ENCODE measurements at regions not wholly inside any gene's neighbourhood (a gene's known extent, or its start where the extent isn't known, plus 50 kb on each side); places are given as distances from the start of the nearest gene placed in this dataset.
"Not testable (repeated sequence)": the region's sequence is repeated elsewhere in the genome, so short reads cannot be mapped to it uniquely, and the experiment has no call there.

DNA sequence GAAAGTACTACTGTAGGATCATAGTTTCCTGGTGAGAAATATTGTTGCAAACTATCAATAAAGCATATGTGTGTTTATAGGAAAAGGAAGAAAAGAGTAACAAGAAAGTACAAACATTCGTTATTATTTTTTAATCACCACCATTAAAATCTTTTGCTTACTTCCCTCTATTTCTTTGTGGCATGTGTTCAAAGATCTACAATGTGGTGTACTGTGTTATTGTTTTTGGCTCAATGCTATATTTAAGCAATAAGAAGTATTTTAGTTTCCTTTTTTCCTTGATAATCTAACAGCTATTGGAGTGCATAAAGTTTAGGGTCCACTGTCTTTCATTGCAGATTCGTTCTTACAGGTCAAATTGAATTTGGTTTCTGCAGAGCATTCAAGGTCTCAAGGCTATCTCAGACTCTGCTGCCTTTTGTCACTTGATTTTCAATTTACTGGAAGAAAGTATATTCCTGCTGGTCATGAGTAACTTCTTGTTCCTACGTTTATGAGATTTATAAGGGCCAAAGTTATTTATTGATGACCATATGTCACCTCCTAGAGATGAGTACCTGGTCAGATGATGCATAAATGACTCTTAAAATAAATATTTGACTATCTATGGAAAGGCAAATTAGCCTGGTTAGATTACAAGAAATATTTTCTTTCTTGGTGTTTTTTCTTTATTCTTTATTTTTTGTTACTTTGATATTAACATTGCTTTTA lies 323.0 kb downstream of the TMEM167A start:
- no peak for DNase-seq (ENCODE audit: low spot score)

DNA sequence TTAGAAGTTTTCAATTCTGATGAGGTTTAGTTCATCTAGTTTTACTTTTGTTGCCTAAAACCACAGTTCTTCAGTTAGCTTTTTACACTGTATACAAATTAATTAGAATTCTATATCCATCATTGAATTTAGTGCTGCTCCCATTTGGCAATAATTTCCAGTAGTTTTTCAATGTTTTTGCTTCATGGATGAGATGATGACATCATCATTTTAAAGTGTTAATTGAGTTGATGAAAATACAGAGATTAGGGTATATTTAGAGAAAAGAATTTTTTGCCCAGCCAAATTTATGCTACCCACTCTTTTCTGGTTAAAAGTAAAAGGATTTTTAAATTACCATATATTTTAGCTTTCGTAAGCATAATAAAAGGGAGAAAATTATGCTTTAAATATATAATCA lies 323.8 kb downstream of the TMEM167A start:
- no peak for DNase-seq (ENCODE audit: low spot score)

DNA sequence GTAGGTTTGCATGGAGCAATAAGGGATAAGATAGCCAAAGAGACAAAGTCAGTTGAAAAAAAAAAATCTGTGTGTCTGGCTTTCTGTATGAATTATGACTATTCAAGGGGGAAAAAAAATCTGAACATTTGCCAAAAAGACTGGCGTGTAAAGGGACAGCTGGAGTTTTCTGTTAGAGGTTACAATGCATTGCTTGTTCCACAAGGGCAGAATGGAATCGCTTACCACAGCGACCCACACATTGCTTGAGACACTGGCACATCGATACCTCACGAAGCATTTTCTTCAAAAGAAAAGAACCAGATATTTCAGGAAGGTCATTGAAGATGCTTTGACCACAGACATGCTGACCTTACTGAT lies 327.8 kb downstream of the TMEM167A start:
- DNase-seq (ENCODE audit: low spot score) = no peak

DNA sequence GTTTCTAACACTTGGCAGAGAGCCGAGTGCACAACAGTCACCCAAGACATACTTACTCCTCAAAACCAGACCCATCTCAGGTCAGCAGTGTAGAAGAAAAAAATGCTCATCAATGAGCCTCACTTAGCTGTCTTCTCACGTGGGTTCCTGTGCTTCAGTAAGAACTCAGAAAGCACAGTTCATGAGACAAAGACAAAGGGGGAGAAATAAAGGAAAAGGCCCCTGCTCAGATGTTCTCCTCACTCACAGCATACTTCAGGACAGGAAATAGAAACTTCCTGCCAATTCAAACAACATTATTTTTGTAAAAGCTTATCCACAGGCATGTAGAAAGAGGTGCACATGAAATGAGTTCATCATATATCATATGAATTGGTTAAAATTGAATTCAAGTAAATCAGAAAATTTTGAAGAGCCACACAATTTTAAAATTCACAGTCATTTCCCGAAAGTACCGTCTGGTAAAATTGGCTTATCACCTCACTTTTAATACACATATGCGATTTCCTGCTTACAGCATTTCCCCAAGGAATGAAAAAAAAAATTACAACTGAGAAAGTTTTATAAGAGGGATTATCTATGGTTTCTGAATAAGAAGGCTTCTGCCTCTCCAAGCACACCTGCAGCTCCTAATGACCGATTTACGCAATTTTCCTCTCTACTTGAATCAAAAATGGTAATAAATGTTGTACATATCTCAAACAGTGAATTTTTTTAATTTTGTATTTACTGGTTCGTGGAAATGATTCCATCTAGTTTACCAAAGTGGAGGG lies 328.3 kb downstream of the TMEM167A start:
- DNase-seq (ENCODE audit: low spot score) = no peak

DNA sequence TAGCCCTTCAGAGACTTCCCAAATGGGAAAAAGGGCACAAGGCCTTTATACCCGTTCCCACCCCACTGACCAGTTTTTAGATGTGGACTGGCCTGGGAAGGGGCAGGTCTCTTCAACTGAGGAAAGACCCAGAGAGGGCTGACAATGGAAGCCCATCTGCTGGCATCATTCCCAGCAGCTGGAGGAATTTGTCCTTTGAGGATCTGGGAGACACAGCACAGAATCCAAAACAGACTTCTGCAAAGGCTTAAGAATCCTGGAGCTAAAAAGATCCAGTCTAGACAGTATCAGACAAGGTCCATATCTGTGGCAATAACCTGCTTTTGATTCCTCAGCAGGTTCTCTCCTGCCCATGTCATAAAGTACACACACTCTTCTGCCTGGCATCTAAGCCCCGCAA lies 329.2 kb downstream of the TMEM167A start:
- no peak for DNase-seq (ENCODE audit: low spot score)

DNA sequence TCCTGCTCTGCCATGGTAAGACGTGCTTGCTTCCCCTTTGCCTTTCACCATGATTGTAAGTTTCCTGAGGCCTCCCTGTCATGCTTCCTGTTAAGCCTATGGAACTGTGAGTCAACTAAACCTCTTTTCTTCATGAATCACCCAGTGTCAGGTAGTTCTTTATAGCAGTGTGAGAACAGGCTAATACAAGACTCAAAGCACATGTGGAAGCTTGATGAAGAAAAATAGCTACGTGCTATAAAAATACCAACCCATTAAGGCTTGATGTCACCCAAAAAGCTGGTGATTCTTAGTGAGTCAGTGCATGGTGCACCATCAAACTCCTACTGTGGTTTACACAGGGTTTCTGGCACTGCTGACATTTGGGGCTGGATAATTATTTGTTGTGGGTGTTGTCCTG lies 332.2 kb downstream of the TMEM167A start:
- no peak for DNase-seq (ENCODE audit: low spot score)

DNA sequence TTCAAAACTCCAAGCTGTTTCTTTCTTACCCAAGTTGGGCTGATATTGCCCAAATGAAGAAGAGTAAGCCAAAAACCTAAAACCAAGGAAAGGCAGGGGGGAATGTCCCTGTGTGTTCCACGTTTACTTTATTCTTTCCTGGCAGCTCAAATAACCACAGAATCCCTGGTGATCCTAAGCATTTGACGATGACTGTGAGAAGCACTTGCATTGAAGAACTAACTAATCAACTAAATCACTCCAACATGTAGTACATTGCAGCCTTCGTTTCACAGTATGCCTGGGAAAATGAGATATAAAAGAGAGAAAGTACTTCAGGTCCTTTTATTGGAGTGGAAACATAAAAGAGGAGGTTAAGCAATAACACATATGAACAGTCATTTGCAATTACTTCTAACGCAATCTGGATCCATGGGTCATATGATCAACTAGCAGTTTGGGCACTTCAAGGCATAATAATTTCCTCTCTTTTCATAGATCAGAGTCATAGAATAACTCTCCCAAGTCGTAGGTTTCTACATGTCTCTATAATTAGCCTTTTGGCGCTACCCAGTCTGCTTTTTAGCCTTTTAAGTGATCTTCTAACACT lies 338.4 kb downstream of the TMEM167A start:
- DNase-seq (ENCODE audit: low spot score) = no peak

DNA sequence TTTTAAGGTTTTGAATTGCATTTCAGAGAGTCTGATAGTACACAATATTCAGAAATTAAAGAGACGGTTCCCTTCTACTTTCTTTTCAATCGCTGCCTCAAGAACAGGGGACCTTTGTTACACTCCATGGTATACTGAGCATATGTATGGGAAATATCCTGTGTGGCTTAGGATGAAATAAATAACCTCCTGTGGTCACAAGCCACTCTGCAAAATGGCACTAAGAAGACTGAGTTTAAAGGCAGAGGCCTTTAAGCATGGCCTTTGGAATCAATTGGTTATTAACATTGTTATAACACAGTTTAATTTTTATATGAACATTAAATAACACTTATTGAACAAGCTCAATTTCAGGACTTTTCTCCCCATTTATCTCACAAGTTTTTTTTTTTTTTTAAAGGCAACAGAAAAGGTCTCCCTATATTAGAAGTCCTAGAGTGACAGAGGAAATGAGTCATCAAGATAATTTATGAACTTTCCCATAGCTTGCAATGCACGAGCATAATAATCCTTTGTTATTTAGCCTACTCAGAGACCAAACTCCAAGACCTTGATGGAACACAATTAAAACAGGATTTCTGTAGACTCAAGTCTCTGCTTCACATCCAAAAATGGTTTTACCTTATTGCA lies 341.9 kb downstream of the TMEM167A start:
- DNase-seq (ENCODE audit: low spot score) = no peak

DNA sequence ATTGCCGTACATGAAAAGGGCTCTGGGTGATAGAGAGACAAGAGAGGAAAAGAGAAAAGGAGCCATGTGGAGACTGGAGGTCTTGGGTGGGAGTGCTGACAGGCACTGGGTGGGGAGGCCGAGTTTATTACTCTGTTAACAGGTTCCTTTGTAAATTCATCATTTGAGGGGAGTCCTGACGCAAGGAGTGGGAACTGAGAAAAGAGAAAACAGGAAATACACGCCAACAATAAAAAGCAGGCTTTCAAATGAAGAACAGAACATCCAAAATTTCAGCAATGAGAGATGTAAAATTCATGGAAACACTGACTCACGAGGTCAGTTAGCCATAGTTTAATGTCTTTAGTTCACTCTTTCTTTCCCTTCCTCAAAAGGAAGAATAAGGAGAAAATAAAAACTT lies 342.8 kb downstream of the TMEM167A start:
- no peak for DNase-seq (ENCODE audit: low spot score)

DNA sequence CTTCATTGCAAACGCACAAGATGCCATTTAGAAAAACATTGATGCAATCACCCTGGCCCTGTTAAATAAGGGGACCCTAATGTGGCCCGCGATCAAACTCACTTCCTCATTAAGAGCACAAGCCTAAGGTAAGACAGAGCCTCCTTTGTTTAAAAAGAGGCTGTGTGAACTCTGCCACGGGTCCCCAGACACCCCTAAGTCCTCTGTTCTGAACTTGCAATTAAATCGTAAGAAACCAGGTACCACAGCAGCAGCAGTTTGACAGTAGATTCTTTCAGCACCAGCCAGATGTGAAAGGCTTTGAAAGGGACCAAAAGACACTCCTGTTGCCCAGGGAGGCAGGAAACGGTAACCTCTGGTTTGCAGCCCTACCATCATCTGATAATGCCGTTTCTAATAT lies 346.3 kb downstream of the TMEM167A start:
- no peak for DNase-seq (ENCODE audit: low spot score)

DNA sequence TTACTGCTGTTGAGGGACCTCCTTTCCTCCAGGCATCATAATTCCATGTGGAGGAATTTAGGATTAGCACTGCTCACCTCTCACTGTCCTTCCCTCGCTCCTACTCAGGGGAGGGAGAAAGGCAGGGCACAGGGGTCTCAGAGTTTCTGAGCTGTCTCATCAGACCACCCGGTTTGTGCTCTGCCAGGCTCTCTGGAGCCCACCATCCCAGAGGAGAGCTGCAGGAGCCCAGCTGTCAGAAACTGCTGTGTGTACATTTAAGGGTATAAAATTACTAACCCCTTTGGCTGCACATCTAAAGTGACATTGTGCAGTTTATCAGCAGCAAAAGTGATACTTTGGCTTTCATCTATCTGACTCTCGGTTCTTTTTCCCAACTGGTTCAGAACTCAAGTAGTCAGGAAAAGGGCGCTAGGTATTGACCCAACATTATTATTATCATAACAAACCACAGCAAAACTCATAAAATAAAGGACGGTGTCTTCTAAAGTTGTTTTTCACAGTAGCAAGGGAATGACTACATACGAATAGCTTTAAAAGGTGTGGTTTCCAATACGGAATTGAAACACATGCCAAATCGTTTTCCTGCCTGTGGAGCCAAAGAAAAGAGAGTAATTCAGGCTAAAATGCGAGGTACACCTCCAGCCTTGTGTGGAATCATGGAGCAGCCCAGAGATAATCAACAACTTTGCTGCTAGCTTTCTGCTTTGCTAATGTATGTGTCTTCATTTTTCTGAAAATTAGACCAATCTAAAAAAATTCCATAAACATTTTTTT lies 348.1 kb downstream of the TMEM167A start:
- DNase-seq (ENCODE audit: low spot score) = no peak

DNA sequence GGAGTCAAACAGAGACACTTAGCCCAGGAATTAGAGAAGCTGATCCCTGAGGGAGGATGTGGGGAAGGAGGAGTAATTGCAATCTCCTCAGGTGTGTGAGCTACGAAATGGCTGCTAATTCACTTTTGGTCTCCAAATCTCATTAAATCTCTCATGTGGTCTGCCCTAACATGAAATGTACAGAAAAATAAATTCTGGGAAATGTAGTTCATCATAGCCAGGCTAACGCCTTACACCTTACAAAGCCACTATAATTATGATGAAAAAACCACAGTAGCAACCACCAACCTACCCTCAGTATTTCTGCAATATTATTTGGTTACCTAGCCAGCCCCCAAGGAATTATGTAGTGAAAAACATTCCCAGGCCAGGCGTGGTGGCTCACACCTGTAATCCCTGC lies 354.0 kb downstream of the TMEM167A start:
- no peak for DNase-seq (ENCODE audit: low spot score)

DNA sequence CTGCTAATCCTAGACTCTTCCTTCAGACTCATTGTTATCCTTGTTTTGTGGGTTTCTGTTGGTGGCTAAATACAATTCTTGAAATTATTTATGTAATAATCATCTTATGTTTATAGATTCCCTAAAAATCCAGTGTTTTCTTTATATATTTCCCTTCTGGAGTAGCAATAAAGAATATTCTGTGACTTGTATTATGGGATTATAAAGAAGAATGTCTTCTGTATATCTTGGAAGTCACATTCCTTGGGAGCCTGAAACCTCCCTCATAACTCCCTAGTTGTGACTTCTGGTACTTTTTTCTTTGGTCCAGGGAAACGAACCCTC lies 356.1 kb downstream of the TMEM167A start:
- no peak for DNase-seq (ENCODE audit: low spot score)

DNA sequence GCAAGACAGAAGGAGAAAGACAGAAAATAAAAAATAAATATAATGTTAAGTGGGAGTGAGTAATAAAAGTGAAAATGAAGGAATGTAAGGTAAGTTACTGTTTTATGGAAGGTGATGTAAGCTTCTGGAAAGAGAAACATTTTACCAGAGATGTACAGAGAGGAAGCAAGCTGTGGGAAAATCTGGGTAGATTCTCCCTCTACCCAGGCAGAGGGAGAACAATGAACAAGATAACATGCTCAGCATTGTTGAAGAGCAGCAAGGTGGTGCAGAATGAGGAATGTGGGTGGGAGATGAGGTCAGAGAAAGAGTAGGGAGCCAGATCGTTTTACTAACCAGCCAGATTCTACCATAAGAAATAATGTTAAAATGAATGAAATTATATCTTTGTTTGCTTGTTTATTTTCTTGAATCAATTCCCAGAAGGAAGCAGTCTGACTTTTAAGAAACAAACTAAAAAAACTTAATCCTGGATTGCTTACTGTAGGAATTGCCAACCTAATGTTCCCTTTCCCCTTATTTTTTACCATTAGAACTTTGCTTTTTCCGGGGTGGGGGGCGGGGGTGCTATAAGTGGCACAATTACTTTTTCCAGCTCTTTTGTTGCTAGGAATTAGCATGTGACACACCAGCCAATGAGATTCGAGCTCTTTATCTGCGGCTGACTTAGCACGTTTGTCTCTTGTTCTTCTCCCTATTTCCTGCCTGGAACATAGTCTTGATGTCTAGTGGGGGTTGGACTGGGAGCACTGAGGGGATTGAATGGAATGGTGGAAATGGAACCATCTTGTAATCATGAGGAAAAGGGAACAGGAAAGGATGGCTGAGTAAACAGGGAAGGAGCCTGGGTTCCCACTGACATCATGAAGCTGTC lies 356.7 kb downstream of the TMEM167A start:
- DNase-seq (ENCODE audit: low spot score) = no peak

DNA sequence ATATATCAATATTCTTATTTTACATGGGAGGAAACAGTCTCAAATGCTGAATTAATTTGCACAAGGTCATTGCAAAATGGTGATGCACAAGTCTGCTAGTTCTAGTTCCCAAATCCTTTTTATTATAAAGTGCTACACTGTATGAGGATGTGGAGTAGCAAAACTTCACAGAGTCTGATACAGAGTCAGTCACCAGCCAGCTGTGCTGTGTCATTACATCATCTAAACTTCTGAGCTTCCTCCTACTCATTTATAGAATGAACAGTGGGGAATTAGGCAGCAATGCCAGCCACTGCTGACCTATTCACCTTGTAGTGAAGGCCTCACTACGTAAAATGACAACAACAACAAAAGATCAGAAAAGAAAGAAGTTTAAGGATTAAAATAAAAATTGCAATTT lies 357.8 kb downstream of the TMEM167A start:
- DNase-seq (ENCODE audit: low spot score) = no peak

DNA sequence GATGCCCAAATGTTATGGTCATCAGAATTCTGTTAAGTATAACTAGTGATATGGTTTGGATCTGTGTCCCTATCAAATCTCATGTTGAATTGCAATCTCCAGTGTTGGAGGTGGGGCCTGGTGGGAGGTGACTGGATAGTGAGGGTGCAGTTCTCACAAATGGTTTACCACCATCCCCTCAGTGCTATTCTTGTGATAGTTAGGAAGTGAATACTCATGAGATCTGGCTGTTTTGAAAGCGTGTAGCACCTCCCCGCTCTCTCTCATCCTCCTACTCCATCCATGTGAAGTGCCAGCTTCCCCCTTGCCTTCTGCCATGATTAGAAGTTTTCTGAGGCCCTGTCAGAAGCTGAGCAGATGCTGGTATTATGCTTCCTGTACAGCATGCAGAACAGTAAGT lies 359.5 kb downstream of the TMEM167A start:
- no peak for DNase-seq (ENCODE audit: low spot score)

DNA sequence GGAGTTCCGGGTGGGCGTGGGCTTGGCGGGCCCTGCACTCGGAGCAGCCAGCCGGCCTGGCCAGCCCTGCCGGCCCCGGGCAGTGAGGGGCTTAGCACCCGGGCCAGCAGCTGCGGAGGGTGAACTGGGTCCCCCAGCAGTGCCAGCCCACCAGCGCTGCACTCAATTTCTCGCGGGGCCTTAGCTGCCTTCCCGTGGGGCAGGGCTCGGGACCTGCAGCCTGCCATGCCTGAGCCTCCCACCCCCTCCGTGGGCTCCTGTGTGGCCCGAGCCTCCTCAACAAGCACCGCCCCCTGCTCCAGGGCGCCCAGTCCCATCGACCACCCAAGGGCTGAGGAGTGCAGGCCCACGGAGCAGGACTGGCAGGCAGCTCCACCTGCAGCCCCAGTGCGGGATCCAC lies 362.5 kb downstream of the TMEM167A start:
- not testable (repeated sequence) for DNase-seq (ENCODE audit: low spot score)

DNA sequence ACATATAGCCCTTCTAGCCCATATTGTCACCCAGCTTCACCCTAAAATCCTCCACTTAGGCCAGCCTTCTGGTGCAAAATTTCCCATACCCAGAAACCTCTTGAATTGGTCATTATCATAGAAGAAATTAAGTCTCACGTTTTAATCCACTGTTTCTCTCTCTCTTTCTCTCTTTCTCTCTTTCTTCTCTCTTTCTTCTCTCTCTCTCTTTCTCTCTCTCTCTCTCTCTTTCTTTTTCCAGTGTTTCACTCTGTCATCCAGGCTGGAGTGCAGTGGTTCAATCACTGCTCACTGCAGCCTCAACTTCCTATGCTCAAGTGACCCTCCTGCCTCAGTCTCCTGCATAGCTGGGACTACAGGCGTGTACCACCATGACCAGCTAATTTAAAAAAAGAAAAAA lies 363.4 kb downstream of the TMEM167A start:
- no peak for DNase-seq (ENCODE audit: low spot score)

DNA sequence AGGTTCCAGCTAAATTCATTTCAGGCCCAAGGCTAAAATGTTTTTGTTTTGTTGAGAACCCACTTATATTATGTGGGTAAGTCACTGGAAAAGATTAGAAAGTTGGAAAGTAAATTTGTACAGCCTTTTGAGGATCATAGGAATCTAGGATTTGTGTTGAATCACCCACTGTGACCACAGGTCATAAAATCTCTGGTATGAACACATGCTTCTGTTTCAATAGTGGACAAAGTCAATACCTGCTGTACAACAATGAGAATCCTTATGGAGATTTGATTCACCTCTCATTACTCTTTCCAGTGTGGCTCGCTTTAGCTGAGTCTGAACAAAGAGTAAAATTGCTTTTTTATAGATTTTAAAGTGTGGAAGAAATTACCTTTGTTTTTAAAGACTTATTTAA lies 369.5 kb downstream of the TMEM167A start:
- peak; percentile 76 for DNase-seq (ENCODE audit: low spot score)

DNA sequence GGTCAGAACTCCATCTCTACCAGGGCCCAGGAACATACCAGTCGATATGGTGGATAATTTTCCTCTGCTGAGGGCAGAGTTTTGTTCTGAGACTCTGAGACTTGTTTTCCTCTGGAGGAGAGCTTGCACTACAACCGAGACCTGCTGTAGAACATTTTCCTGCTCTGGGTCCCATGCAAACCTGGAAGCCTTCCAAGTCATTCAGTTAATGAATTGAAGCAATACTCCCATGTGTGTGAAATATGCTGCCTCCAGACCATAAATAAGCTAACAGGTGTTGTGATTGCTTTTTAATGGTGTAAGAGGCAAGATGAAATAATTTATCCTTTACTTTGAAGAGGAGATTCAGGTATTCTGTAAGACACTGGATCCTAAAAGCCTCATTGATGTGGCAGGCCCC lies 372.8 kb downstream of the TMEM167A start:
- DNase-seq (ENCODE audit: low spot score) = no peak

DNA sequence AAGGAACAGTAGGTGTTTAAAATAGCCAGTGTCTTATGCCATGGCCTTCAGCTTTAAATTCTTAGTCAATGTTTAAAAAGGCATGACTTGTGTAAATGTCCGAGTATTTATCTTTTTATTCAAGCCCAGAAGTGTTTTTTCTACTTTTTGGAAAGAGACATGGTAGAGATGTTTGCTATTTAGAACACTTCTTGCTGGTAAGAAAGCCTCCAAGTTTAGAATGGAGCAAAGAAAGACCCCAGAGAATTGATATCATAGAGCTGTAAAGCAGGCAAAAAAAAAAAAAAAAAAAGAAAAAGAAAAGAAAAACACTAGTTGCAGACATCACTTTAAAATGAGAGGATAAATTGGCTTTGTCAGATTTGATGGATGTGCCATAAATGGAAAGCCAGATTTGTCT lies 375.1 kb downstream of the TMEM167A start:
- DNase-seq (ENCODE audit: low spot score) = no peak
